GF-D8 (cell line): ENCODE measurements at regions not wholly inside any gene's neighbourhood (a gene's known extent, or its start where the extent isn't known, plus 50 kb on each side); places are given as distances from the start of the nearest gene placed in this dataset.

Experiments used
- DNase-seq: peaks from one replicate; lab custom pipeline; 2025; lab: John Stamatoyannopoulos, UW

- no peak for DNase-seq
Observed at GRCh38 chr12:61780435-61780834, 479.8 kb upstream of the USP15 start.

- no peak for DNase-seq
Observed at GRCh38 chr12:61781021-61781581, 479.1 kb upstream of the USP15 start.

- no peak for DNase-seq
Observed at GRCh38 chr12:61796846-61797245, 463.4 kb upstream of the USP15 start.

GRCh38 chr12:61797266-61797665 lies 462.9 kb upstream of the USP15 start:
- no peak for DNase-seq

GRCh38 chr12:61798778-61799177 lies 461.4 kb upstream of the USP15 start:
- DNase-seq: no peak

- no peak for DNase-seq
Observed at GRCh38 chr12:61804301-61804700, 455.9 kb upstream of the USP15 start.

GRCh38 chr12:61808856-61809255 lies 451.3 kb upstream of the USP15 start:
- DNase-seq: no peak

- no peak for DNase-seq
Observed at GRCh38 chr12:61810486-61810885, 449.7 kb upstream of the USP15 start.

GRCh38 chr12:61821381-61821780 lies 438.8 kb upstream of the USP15 start:
- DNase-seq: no peak

GRCh38 chr12:61823102-61823501 lies 437.1 kb upstream of the USP15 start:
- no peak for DNase-seq

GRCh38 chr12:61846765-61847164 lies 413.4 kb upstream of the USP15 start:
- no peak for DNase-seq

GRCh38 chr12:61848893-61849292 lies 411.3 kb upstream of the USP15 start:
- no peak for DNase-seq

- DNase-seq: no peak
Observed at GRCh38 chr12:61853945-61854344, 406.3 kb upstream of the USP15 start.

- no peak for DNase-seq
Observed at GRCh38 chr12:61854902-61855301, 405.3 kb upstream of the USP15 start.

GRCh38 chr12:61857968-61858367 lies 402.2 kb upstream of the USP15 start:
- DNase-seq: no peak

GRCh38 chr12:61860451-61860850 lies 399.8 kb upstream of the USP15 start:
- DNase-seq: no peak

- DNase-seq: no peak
Observed at GRCh38 chr12:61862986-61863385, 397.2 kb upstream of the USP15 start.

GRCh38 chr12:61863811-61864210 lies 396.4 kb upstream of the USP15 start:
- no peak for DNase-seq

- DNase-seq: no peak
Observed at GRCh38 chr12:61869796-61870195, 390.4 kb upstream of the USP15 start.

GRCh38 chr12:61870658-61871484 lies 389.3 kb upstream of the USP15 start:
- DNase-seq: no peak

GRCh38 chr12:61871485-61871810 lies 388.8 kb upstream of the USP15 start:
- no peak for DNase-seq

GRCh38 chr12:61879229-61879628 lies 381.0 kb upstream of the USP15 start:
- DNase-seq: no peak

GRCh38 chr12:61880186-61880585 lies 380.0 kb upstream of the USP15 start:
- no peak for DNase-seq

- DNase-seq: no peak
Observed at GRCh38 chr12:61891632-61892031, 368.6 kb upstream of the USP15 start.
